ENCODE measurements at regions not wholly inside any gene's neighbourhood (a gene's known extent, or its start where the extent isn't known, plus 50 kb on each side); places are given as distances from the start of the nearest gene placed in this dataset.

GRCh38 chr1:29831500-29832117 lies 595.3 kb downstream of the PTPRU start:
- TF ChIP-seq POLR2A (IDR thresholded peaks at IDR 0.05; ENCODE audit: low read depth) = no peak
- TF ChIP-seq CTCF (IDR thresholded peaks at IDR 0.05) = no peak
- no peak for TF ChIP-seq POLR2AphosphoS5 (IDR thresholded peaks at IDR 0.05)
- no peak for TF ChIP-seq EP300 (IDR thresholded peaks at IDR 0.05)

Measured in esophagus muscularis mucosa (tissue), 4 donors.